Left renal pelvis (tissue), 4 donors: ENCODE measurements at regions not wholly inside any gene's neighbourhood (a gene's known extent, or its start where the extent isn't known, plus 50 kb on each side); places are given as distances from the start of the nearest gene placed in this dataset.
"Not testable (repeated sequence)": the region's sequence is repeated elsewhere in the genome, so short reads cannot be mapped to it uniquely, and the experiment has no call there.

Experiments
- DNase-seq, 4 donors: peaks; one replicate each; pipeline ENCODE4 v3.0.0-alpha.2; 2013; ENCODE audit warnings: low read depth in 4 of 4, low spot score in 3 of 4

- DNase-seq: no peak
Observed at GRCh38 chr3:74978684-74979083, 364.2 kb upstream of the CNTN3 start.

- not testable (repeated sequence) for DNase-seq
Observed at GRCh38 chr3:74985028-74985904, 370.8 kb upstream of the CNTN3 start.

- no peak for DNase-seq
Observed at GRCh38 chr3:74988095-74988494, 373.6 kb upstream of the CNTN3 start.

- no peak for DNase-seq
Observed at GRCh38 chr3:74992898-74993297, 378.4 kb upstream of the CNTN3 start.

- DNase-seq: no peak
Observed at GRCh38 chr3:75001330-75001729, 386.9 kb upstream of the CNTN3 start.

GRCh38 chr3:75012791-75013331 is 398.4 kb upstream of the CNTN3 start:
- DNase-seq: no peak

- DNase-seq: no peak
Observed at GRCh38 chr3:75014008-75014407, 399.5 kb upstream of the CNTN3 start.

GRCh38 chr3:75015280-75015679 is 400.8 kb upstream of the CNTN3 start:
- no peak for DNase-seq

- DNase-seq: no peak
Observed at GRCh38 chr3:75035146-75035545, 420.7 kb upstream of the CNTN3 start.

- DNase-seq: no peak
Observed at GRCh38 chr3:75042941-75043340, 428.5 kb upstream of the CNTN3 start.

GRCh38 chr3:75048650-75049049 is 434.2 kb upstream of the CNTN3 start:
- DNase-seq: no peak

- no peak for DNase-seq
Observed at GRCh38 chr3:75049533-75049932, 435.1 kb upstream of the CNTN3 start.

GRCh38 chr3:75059120-75059519 is 444.7 kb upstream of the CNTN3 start:
- no peak for DNase-seq

GRCh38 chr3:75061806-75062205 is 447.3 kb upstream of the CNTN3 start:
- no peak for DNase-seq

GRCh38 chr3:75075158-75075557 is 460.7 kb upstream of the CNTN3 start:
- DNase-seq: no peak

- no peak for DNase-seq
Observed at GRCh38 chr3:75076481-75076880, 462.0 kb upstream of the CNTN3 start.

- no peak for DNase-seq
Observed at GRCh38 chr3:75078290-75078689, 463.8 kb upstream of the CNTN3 start.

GRCh38 chr3:75082845-75083244 is 468.4 kb upstream of the CNTN3 start:
- DNase-seq: no peak

GRCh38 chr3:75089841-75090240 is 475.4 kb upstream of the CNTN3 start:
- no peak for DNase-seq

GRCh38 chr3:75101329-75102147 is 487.1 kb upstream of the CNTN3 start:
- DNase-seq: no peak

GRCh38 chr3:75110741-75111140 is 496.3 kb upstream of the CNTN3 start:
- DNase-seq: no peak

GRCh38 chr3:75115695-75116094 is 501.2 kb upstream of the CNTN3 start:
- no peak for DNase-seq
